ENCODE measurements at regions not wholly inside any gene's neighbourhood (a gene's known extent, or its start where the extent isn't known, plus 50 kb on each side); places are given as distances from the start of the nearest gene placed in this dataset.

DNA sequence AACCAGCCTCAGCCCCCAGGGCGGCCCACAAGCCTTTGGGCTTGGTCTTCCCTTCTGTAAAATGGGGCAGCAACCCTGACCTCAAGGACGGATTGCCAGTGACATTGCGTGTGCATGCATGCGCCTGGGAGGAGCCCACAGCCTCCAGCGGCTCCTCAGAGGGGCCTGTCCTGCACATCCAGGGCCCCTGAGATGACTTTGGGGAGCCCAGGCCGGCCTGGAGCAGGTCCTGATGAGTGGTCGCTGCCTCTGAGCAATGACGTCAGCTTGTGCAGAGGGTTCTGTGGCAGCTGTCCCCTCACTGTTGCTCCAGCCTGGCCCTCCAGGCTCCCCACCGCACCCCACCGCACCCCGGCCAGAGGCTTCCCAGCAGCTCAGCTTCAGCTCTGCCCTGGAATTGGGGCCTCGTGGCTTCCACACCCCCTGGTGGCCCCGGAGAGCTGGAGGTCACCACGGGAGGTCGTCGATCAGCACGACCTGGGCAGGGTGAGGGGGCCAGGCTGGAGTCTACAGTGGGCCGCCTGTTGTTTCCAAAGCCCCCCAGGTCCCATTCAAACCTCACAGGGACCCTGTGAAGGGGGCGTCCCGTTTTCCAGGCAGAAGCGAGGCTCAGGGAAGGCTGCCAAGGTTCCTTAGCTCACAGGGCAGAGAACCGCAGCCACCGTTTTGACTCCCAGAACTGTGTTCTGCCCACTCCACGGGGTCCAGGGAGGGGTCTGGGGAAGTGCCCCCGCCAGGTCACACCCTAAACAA is 341.8 kb downstream of the SEC14L1 start:
- TF ChIP-seq CTCF (IDR thresholded peaks at IDR 0.05) (no peak), POLR2A (IDR thresholded peaks at IDR 0.05) (no peak)
- Histone ChIP-seq H3K4me3 (no peak overlapping the region), H3K9me3 (no peaks in the 10 kb centered on the region), H3K36me3 (no peaks in the 10 kb centered on the region), H3K4me1 (peaks cover 5 to 31% of the 10 kb centered on the region in 2 donors), H3K27ac (no peak overlapping the region), H3K27me3 (no peaks in the 10 kb centered on the region)
- intact Hi-C loops (cut with DNase I; ENCODE audit: low total_unique reads) = no loop called here
- no peak for DNase-seq

DNA sequence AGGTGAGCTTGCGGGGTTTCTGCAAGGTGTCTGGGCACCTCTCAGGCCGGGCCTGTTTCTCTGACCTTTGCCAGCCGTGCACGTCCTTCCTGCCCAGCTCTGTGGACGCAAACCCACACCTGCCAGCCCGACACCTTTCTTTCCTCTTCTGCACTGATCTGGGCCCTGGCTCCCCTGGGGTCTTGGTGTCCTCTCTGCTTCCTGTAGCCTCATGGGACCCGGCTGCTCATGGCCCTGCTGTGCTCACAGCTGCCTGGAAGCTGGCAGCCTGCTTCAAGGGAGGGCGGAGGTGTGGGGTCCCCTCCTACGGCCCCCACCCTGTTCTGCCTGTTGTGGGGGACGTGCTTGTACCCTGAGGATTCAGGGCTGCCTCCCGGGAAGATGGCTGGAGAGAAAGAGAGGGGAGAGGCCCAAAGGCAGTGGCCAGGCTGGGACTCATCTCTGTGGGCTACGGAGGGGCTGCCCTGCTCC is 342.4 kb downstream of the SEC14L1 start:
- H3K27ac ChIP-seq = no peak overlapping the region

DNA sequence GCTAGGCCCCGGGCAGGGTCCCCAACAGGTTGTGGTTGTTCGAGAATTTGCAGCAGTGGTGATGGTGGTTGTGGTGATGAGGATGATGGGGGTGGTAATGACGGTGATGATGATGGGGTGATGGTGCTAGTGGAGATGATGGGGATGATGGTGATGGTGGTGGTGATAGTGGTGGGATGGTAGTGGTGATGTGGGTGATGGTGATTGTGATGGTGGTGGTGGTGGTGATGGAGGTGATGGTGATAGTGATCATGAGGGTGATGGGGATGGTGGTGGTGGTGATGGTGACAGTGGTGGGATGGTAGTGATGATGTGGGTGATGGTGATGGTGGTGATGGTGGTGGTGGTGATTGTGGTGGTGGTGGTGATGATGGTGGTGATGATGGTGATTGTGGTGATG is 343.3 kb downstream of the SEC14L1 start:
- intact Hi-C loops (cut with DNase I; ENCODE audit: low total_unique reads) = no loop called here

More for the DNA sequence above, 342.4 kb downstream of the SEC14L1 start:
- intact Hi-C loops (cut with DNase I; ENCODE audit: low total_unique reads) = no loop called here
- H3K4me1 ChIP-seq = peaks cover 0 to 25% of the 10 kb centered on the region in 2 donors
- H3K27me3 ChIP-seq = no peaks in the 10 kb centered on the region
- TF ChIP-seq POLR2A (IDR thresholded peaks at IDR 0.05) (no peak), CTCF (IDR thresholded peaks at IDR 0.05) (no peak)
- H3K9me3 ChIP-seq = no peaks in the 10 kb centered on the region
- DNase-seq = no peak
- no peaks in the 10 kb centered on the region for H3K36me3 ChIP-seq
- no peak overlapping the region for H3K4me3 ChIP-seq

DNA sequence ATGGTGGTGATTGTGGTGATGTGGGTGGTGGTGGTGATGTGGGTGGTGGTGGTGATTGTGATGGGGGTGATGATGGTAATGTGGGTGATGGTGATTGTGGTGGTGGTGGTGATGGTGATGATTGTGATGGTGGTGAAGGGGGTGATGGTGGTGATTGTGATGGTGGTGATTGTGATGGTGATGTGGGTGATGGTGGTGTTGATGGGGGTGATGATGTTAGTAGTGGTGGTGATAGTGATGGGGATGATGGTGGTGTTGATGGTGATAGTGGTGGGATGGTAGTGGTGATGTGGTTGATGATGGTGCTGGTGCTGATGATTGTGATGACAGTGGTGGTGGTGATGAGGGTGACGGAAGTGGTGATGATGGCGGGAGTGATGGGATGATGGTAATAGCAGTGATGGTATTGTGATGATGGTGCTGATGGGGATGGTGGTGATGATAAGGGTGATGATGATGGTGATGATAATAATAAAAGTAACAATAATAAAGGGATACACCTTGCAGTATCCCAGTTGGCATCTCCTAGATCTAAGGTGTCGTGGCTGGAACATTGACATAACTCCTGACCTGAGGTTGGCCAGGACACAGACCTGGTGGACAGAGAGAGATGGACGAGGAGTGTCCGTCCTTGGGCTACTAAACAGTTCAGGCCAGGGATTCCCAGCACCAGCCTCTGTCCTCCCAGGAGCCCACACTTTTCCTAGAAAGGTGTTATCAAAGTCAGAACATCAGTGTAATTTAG is 344.5 kb downstream of the SEC14L1 start:
- no peaks in the 10 kb centered on the region for H3K9me3 ChIP-seq
- H3K27ac ChIP-seq = no peak overlapping the region
- no peak overlapping the region for H3K4me3 ChIP-seq
- TF ChIP-seq POLR2A (IDR thresholded peaks at IDR 0.05) (no peak), CTCF (IDR thresholded peaks at IDR 0.05) (no peak)
- DNase-seq = no peak
- H3K27me3 ChIP-seq = no peaks in the 10 kb centered on the region
- H3K4me1 ChIP-seq = peaks cover 4 to 15% of the 10 kb centered on the region in 2 donors
- H3K36me3 ChIP-seq = no peaks in the 10 kb centered on the region
- intact Hi-C loops (cut with DNase I; ENCODE audit: low total_unique reads) = no loop called here

More for the DNA sequence above, 343.3 kb downstream of the SEC14L1 start:
- Histone ChIP-seq H3K4me1 (peaks cover 0 to 17% of the 10 kb centered on the region in 2 donors), H3K27me3 (no peaks in the 10 kb centered on the region), H3K4me3 (no peak overlapping the region), H3K36me3 (no peaks in the 10 kb centered on the region), H3K27ac (no peak overlapping the region), H3K9me3 (no peaks in the 10 kb centered on the region)
- TF ChIP-seq CTCF (IDR thresholded peaks at IDR 0.05) = no peak
- TF ChIP-seq POLR2A (IDR thresholded peaks at IDR 0.05) = no peak
- no peak for DNase-seq

DNA sequence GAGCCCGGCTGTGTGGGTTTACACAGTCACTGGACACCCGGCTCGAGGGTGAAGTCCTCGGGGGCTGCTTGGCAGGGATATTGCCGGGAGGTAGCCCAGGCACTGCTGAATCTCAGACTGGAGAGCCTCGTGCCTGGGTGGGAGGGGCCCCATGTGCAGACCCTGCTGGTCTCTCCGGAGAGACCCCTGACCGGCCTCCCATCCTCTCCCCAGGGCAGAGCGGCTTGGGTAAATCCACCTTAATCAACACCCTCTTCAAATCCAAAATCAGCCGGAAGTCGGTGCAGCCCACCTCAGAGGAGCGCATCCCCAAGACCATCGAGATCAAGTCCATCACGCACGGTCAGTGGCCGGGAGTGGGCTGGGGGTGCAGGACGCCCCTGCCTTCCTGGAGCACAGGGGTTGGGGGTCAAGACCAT is 346.5 kb downstream of the SEC14L1 start:
- DNase-seq = no peak
- no peak overlapping the region for H3K4me3 ChIP-seq
- no peaks in the 10 kb centered on the region for H3K9me3 ChIP-seq
- TF ChIP-seq POLR2A (IDR thresholded peaks at IDR 0.05) (no peak), CTCF (IDR thresholded peaks at IDR 0.05) (no peak)
- peaks cover 4 to 11% of the 10 kb centered on the region in 2 donors for H3K4me1 ChIP-seq
- no peaks in the 10 kb centered on the region for H3K36me3 ChIP-seq
- intact Hi-C loops (cut with DNase I; ENCODE audit: low total_unique reads) = no loop called here
- no peaks in the 10 kb centered on the region for H3K27me3 ChIP-seq
- H3K27ac ChIP-seq = no peak overlapping the region
